Esophagus squamous epithelium (tissue), 4 donors: ENCODE measurements at regions not wholly inside any gene's neighbourhood (a gene's known extent, or its start where the extent isn't known, plus 50 kb on each side); places are given as distances from the start of the nearest gene placed in this dataset.

Experiments
- CTCF ChIP-seq, 6 experiments: fragments of 450-650 bp in 4 of 6; fragments of 200-600 bp in 2 of 6; sonication (generic) in 2 of 6; IDR thresholded peaks; one replicate each; pipeline ENCODE4 v1.5.1; 2016 to 2019; ENCODE audit warnings: antibody characterized with exemption in 6 of 6, mild to moderate bottlenecking in 4 of 6, moderate library complexity in 4 of 6
- POLR2A ChIP-seq, 4 donors: fragments of 450-650 bp; IDR thresholded peaks; one replicate each; pipeline ENCODE4 v1.6.1; 2017; ENCODE audit warnings: antibody characterized with exemption in 4 of 4, mild to moderate bottlenecking in 4 of 4, moderate library complexity in 3 of 4

DNA sequence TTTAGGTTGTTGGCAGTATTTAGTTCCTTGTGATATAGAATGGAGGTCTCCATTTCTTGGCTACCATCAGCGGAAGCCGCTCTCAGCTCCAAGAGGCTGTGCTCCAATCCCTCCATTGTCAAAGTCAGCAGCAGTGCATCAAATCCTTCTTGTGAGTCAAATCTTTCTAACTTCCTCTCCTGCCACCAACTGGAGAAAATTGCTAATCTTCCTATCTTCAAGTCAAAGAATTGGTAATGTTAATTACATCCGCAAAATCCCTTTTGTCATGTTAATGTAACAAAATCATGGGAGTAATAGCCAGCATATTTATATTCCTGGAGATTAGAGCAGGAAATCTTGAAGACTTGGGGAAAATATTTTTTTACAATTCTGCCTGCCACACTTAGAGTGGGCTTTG, 436.4 kb upstream of the DYNLRB2 start:
- TF ChIP-seq POLR2A (IDR thresholded peaks at IDR 0.05) = no peak
- TF ChIP-seq CTCF (IDR thresholded peaks at IDR 0.05) = no peak
